ENCODE measurements at regions not wholly inside any gene's neighbourhood (a gene's known extent, or its start where the extent isn't known, plus 50 kb on each side); places are given as distances from the start of the nearest gene placed in this dataset.
"Not testable (repeated sequence)": the region's sequence is repeated elsewhere in the genome, so short reads cannot be mapped to it uniquely, and the experiment has no call there.

- peak; percentile 24 for DNase-seq (ENCODE audit: low spot score)
These were observed 150.5 kb upstream of the DDIT4L start for GRCh38 chr4:100340512-100341485.

- no peak for DNase-seq (ENCODE audit: low spot score)
These were observed 149.6 kb upstream of the DDIT4L start for GRCh38 chr4:100339870-100340269.

GRCh38 chr4:100333491-100333890, 143.2 kb upstream of the DDIT4L start:
- not testable (repeated sequence) for DNase-seq (ENCODE audit: low spot score)

GRCh38 chr4:100317032-100317864, 127.0 kb upstream of the DDIT4L start:
- peak; percentile 51 for DNase-seq (ENCODE audit: low spot score)

GRCh38 chr4:100314057-100314456, 123.8 kb upstream of the DDIT4L start:
- no peak for DNase-seq (ENCODE audit: low spot score)

- no peak for DNase-seq (ENCODE audit: low spot score)
These were observed 122.5 kb upstream of the DDIT4L start for GRCh38 chr4:100312615-100313350.

- DNase-seq (ENCODE audit: low spot score) = no peak
These were observed 120.9 kb upstream of the DDIT4L start for GRCh38 chr4:100311181-100311580.

- DNase-seq (ENCODE audit: low spot score) = no peak
These were observed 115.8 kb upstream of the DDIT4L start for GRCh38 chr4:100306018-100306417.

- DNase-seq (ENCODE audit: low spot score) = no peak
These were observed 112.1 kb upstream of the DDIT4L start for GRCh38 chr4:100302061-100303026.

- DNase-seq (ENCODE audit: low spot score) = no peak
These were observed 109.0 kb upstream of the DDIT4L start for GRCh38 chr4:100299046-100299840.

- no peak for DNase-seq (ENCODE audit: low spot score)
These were observed 105.5 kb upstream of the DDIT4L start for GRCh38 chr4:100295792-100296191.

GRCh38 chr4:100294356-100294755, 104.1 kb upstream of the DDIT4L start:
- DNase-seq (ENCODE audit: low spot score) = no peak

- no peak for DNase-seq (ENCODE audit: low spot score)
These were observed 100.3 kb upstream of the DDIT4L start for GRCh38 chr4:100290585-100290984.

GRCh38 chr4:100289946-100290345, 99.7 kb upstream of the DDIT4L start:
- no peak for DNase-seq (ENCODE audit: low spot score)

GRCh38 chr4:100289530-100289888, 99.2 kb upstream of the DDIT4L start:
- no peak for DNase-seq (ENCODE audit: low spot score)

GRCh38 chr4:100288811-100289529, 98.7 kb upstream of the DDIT4L start:
- no peak for DNase-seq (ENCODE audit: low spot score)

- DNase-seq (ENCODE audit: low spot score) = no peak
These were observed 97.9 kb upstream of the DDIT4L start for GRCh38 chr4:100288161-100288560.

- no peak for DNase-seq (ENCODE audit: low spot score)
These were observed 97.3 kb upstream of the DDIT4L start for GRCh38 chr4:100287534-100287933.

GRCh38 chr4:100286636-100287035, 96.4 kb upstream of the DDIT4L start:
- DNase-seq (ENCODE audit: low spot score) = peak; percentile 47

Measured in cerebellar cortex (tissue), 1 donor.